ENCODE measurements at regions not wholly inside any gene's neighbourhood (a gene's known extent, or its start where the extent isn't known, plus 50 kb on each side); places are given as distances from the start of the nearest gene placed in this dataset.
"Not testable (repeated sequence)": the region's sequence is repeated elsewhere in the genome, so short reads cannot be mapped to it uniquely, and the experiment has no call there.

- Mint-ChIP-seq H3K27ac (no peak overlapping the region), H3K27me3 (peaks cover 12% of the 10 kb centered on the region), H3K9me3 (no peaks in the 10 kb centered on the region), H3K4me1 (no peaks in the 10 kb centered on the region), H3K36me3 (ENCODE audit: low read depth) (no peaks in the 10 kb centered on the region), H3K4me3 (no peak overlapping the region)
- DNase-seq: no peak
- intact Hi-C loops (cut with micrococcal nuclease): no loop called here
Observed at GRCh38 chr12:107196681-107197080, 103.3 kb upstream of the CRY1 start.

GRCh38 chr12:107200394-107200793, 107.0 kb upstream of the CRY1 start:
- no peak for DNase-seq
- H3K27me3 Mint-ChIP-seq: peaks cover 4% of the 10 kb centered on the region
- no peaks in the 10 kb centered on the region for H3K36me3 Mint-ChIP-seq (ENCODE audit: low read depth)
- H3K4me1 Mint-ChIP-seq: no peaks in the 10 kb centered on the region
- no peak overlapping the region for H3K27ac Mint-ChIP-seq
- intact Hi-C loops (cut with micrococcal nuclease): no loop called here
- no peaks in the 10 kb centered on the region for H3K9me3 Mint-ChIP-seq
- no peak overlapping the region for H3K4me3 Mint-ChIP-seq

GRCh38 chr12:107207931-107208525, 114.7 kb upstream of the CRY1 start:
- DNase-seq: no peak
- Mint-ChIP-seq H3K27me3 (peaks cover 13% of the 10 kb centered on the region), H3K36me3 (ENCODE audit: low read depth) (no peaks in the 10 kb centered on the region), H3K4me1 (no peaks in the 10 kb centered on the region), H3K9me3 (no peaks in the 10 kb centered on the region), H3K4me3 (no peak overlapping the region), H3K27ac (no peak overlapping the region)
- intact Hi-C loops (cut with micrococcal nuclease): no loop called here

- intact Hi-C loops (cut with micrococcal nuclease); H3K36me3 Mint-ChIP-seq (ENCODE audit: low read depth); H3K9me3 Mint-ChIP-seq; H3K4me3 Mint-ChIP-seq; H3K4me1 Mint-ChIP-seq; H3K27ac Mint-ChIP-seq; DNase-seq: not testable (repeated sequence)
- H3K27me3 Mint-ChIP-seq: peaks cover 14% of the 10 kb centered on the region
Observed at GRCh38 chr12:107209700-107210099, 116.4 kb upstream of the CRY1 start.

- DNase-seq; intact Hi-C loops (cut with micrococcal nuclease): not testable (repeated sequence)
Observed at GRCh38 chr12:107214373-107214773, 121.0 kb upstream of the CRY1 start.

GRCh38 chr12:107216411-107216810, 123.1 kb upstream of the CRY1 start:
- intact Hi-C loops (cut with micrococcal nuclease); H3K9me3 Mint-ChIP-seq; H3K4me3 Mint-ChIP-seq; H3K36me3 Mint-ChIP-seq (ENCODE audit: low read depth); H3K27ac Mint-ChIP-seq; H3K4me1 Mint-ChIP-seq; DNase-seq: not testable (repeated sequence)
- H3K27me3 Mint-ChIP-seq: peaks cover 13% of the 10 kb centered on the region

More at GRCh38 chr12:107214373-107214773, 121.0 kb upstream of the CRY1 start:
- H3K27ac Mint-ChIP-seq; H3K4me3 Mint-ChIP-seq; H3K4me1 Mint-ChIP-seq; H3K27me3 Mint-ChIP-seq; H3K36me3 Mint-ChIP-seq (ENCODE audit: low read depth); H3K9me3 Mint-ChIP-seq: not testable (repeated sequence)

- no peak overlapping the region for H3K27ac Mint-ChIP-seq
- intact Hi-C loops (cut with micrococcal nuclease): no loop called here
- peaks cover 27% of the 10 kb centered on the region for H3K27me3 Mint-ChIP-seq
- H3K4me1 Mint-ChIP-seq: no peaks in the 10 kb centered on the region
- no peaks in the 10 kb centered on the region for H3K36me3 Mint-ChIP-seq (ENCODE audit: low read depth)
- DNase-seq: no peak
- H3K9me3 Mint-ChIP-seq: peaks cover 6% of the 10 kb centered on the region
- H3K4me3 Mint-ChIP-seq: no peak overlapping the region
Observed at GRCh38 chr12:107219301-107219700, 126.0 kb upstream of the CRY1 start.

- Mint-ChIP-seq H3K36me3 (ENCODE audit: low read depth) (no peaks in the 10 kb centered on the region), H3K4me3 (no peak overlapping the region), H3K27me3 (peaks cover 33% of the 10 kb centered on the region), H3K27ac (no peak overlapping the region), H3K4me1 (no peaks in the 10 kb centered on the region), H3K9me3 (peaks cover 6% of the 10 kb centered on the region)
- no peak for DNase-seq
- intact Hi-C loops (cut with micrococcal nuclease): no loop called here
Observed at GRCh38 chr12:107221913-107222312, 128.6 kb upstream of the CRY1 start.

- Mint-ChIP-seq H3K4me1 (no peaks in the 10 kb centered on the region), H3K9me3 (no peaks in the 10 kb centered on the region), H3K27me3 (peaks cover 37% of the 10 kb centered on the region), H3K4me3 (no peak overlapping the region), H3K36me3 (ENCODE audit: low read depth) (no peaks in the 10 kb centered on the region), H3K27ac (no peak overlapping the region)
- DNase-seq: no peak
- intact Hi-C loops (cut with micrococcal nuclease): no loop called here
Observed at GRCh38 chr12:107223821-107224220, 130.5 kb upstream of the CRY1 start.

- Mint-ChIP-seq H3K27ac (no peak overlapping the region), H3K36me3 (ENCODE audit: low read depth) (no peaks in the 10 kb centered on the region), H3K4me1 (no peaks in the 10 kb centered on the region), H3K4me3 (no peak overlapping the region), H3K27me3 (peaks cover 35% of the 10 kb centered on the region), H3K9me3 (no peaks in the 10 kb centered on the region)
- DNase-seq: no peak
- intact Hi-C loops (cut with micrococcal nuclease): no loop called here
Observed at GRCh38 chr12:107225635-107226034, 132.3 kb upstream of the CRY1 start.

- no peak overlapping the region for H3K27ac Mint-ChIP-seq
- H3K4me3 Mint-ChIP-seq: no peak overlapping the region
Observed at GRCh38 chr12:107226126-107226525, 132.8 kb upstream of the CRY1 start.

GRCh38 chr12:107228076-107228475, 134.7 kb upstream of the CRY1 start:
- Mint-ChIP-seq H3K4me3 (no peak overlapping the region), H3K27me3 (peaks cover 24% of the 10 kb centered on the region), H3K4me1 (no peaks in the 10 kb centered on the region), H3K9me3 (no peaks in the 10 kb centered on the region), H3K27ac (no peak overlapping the region), H3K36me3 (ENCODE audit: low read depth) (no peaks in the 10 kb centered on the region)
- intact Hi-C loops (cut with micrococcal nuclease): no loop called here
- no peak for DNase-seq

More at GRCh38 chr12:107226126-107226525, 132.8 kb upstream of the CRY1 start:
- no peak for DNase-seq
- Mint-ChIP-seq H3K36me3 (ENCODE audit: low read depth) (no peaks in the 10 kb centered on the region), H3K27me3 (peaks cover 33% of the 10 kb centered on the region), H3K9me3 (no peaks in the 10 kb centered on the region), H3K4me1 (no peaks in the 10 kb centered on the region)
- intact Hi-C loops (cut with micrococcal nuclease): no loop called here

GRCh38 chr12:107229827-107230226, 136.5 kb upstream of the CRY1 start:
- H3K9me3 Mint-ChIP-seq: no peaks in the 10 kb centered on the region
- H3K27me3 Mint-ChIP-seq: peaks cover 16% of the 10 kb centered on the region
- intact Hi-C loops (cut with micrococcal nuclease): no loop called here
- no peaks in the 10 kb centered on the region for H3K4me1 Mint-ChIP-seq
- H3K27ac Mint-ChIP-seq: no peak overlapping the region
- H3K36me3 Mint-ChIP-seq (ENCODE audit: low read depth): no peaks in the 10 kb centered on the region
- no peak for DNase-seq
- H3K4me3 Mint-ChIP-seq: no peak overlapping the region

GRCh38 chr12:107231303-107231702, 138.0 kb upstream of the CRY1 start:
- Mint-ChIP-seq H3K27me3 (peaks cover 16% of the 10 kb centered on the region), H3K9me3 (no peaks in the 10 kb centered on the region), H3K36me3 (ENCODE audit: low read depth) (no peaks in the 10 kb centered on the region), H3K27ac (no peak overlapping the region), H3K4me1 (peaks cover 3% of the 10 kb centered on the region), H3K4me3 (no peak overlapping the region)
- DNase-seq: no peak
- intact Hi-C loops (cut with micrococcal nuclease): no loop called here

GRCh38 chr12:107233551-107233950, 140.2 kb upstream of the CRY1 start:
- Mint-ChIP-seq H3K4me1 (peaks cover 11% of the 10 kb centered on the region), H3K27me3 (peaks cover 11% of the 10 kb centered on the region), H3K4me3 (no peak overlapping the region), H3K27ac (no peak overlapping the region), H3K9me3 (no peaks in the 10 kb centered on the region), H3K36me3 (ENCODE audit: low read depth) (no peaks in the 10 kb centered on the region)
- DNase-seq: no peak
- intact Hi-C loops (cut with micrococcal nuclease): no loop called here
